ENCODE measurements at regions not wholly inside any gene's neighbourhood (a gene's known extent, or its start where the extent isn't known, plus 50 kb on each side); places are given as distances from the start of the nearest gene placed in this dataset.

DNA sequence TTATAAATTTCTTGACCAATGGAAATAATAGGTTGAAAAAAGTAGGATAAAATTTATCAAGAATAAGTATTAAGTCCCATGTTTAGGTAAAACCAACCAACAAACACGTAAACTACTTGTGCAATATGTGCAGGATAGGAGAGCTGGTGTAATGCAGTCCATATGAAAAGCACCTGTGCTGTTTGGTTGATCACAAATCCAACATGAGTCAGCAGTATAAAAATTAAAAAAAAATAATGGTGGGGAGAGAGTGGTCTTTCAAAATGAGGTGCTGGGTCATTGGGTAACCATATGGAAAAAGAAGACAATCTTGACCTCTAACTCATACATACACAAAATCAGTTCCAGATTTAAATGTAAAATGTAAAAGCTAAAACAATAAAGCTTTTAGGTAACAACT lies 181.8 kb downstream of the HS3ST3B1 start:
- Mint-ChIP-seq H3K9me3 (peaks cover 11% of the 10 kb centered on the region), H3K27ac (no peak overlapping the region), H3K27me3 (peaks cover 3% of the 10 kb centered on the region), H3K4me3 (no peak overlapping the region), H3K36me3 (ENCODE audit: low read depth) (no peaks in the 10 kb centered on the region), H3K4me1 (no peaks in the 10 kb centered on the region)
- ATAC-seq (replicated peaks): no peak

DNA sequence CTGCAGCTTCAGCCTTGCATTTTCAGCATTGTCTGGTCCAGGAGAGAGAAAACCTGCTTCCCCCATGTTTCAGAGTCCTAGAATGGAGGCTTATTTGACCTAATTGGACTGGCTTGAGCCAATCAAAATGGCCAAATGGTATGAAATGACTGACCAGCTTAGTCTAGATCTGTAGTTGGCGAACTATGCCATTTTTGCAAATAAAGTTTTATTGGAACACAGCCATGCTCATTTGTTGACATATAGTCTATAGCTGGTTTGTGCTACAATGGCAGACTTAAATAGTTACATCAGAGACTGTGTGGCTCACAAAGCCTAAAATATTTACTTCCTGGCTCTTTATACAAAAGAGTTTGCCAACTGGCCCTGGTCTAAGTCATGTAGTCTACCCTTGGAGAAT lies 180.8 kb downstream of the HS3ST3B1 start:
- no peaks in the 10 kb centered on the region for H3K4me1 Mint-ChIP-seq
- H3K27me3 Mint-ChIP-seq: peaks cover 3% of the 10 kb centered on the region
- ATAC-seq (replicated peaks): no peak
- H3K4me3 Mint-ChIP-seq: no peak overlapping the region
- H3K36me3 Mint-ChIP-seq (ENCODE audit: low read depth): no peaks in the 10 kb centered on the region
- no peak overlapping the region for H3K27ac Mint-ChIP-seq
- peaks cover 11% of the 10 kb centered on the region for H3K9me3 Mint-ChIP-seq

DNA sequence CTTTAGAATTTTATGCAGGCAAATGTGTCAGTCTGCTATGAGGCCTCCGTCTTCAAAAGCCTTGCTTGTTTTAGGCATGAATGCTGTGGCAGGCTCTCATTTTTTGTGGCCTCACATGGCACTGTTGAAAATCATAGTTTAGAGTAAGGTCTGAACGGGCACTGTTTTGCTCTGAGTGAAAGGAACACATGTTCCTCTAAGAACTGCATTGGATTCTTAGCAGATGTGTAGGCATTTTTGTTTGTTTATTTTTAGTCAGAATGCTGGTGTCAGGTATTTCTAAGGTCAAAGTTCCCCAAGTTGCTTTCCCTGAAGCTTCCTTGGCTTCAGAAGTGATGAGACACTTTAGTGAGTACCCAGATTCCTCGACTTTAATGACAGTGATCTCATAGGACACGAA lies 173.7 kb downstream of the HS3ST3B1 start:
- Mint-ChIP-seq H3K36me3 (ENCODE audit: low read depth) (no peaks in the 10 kb centered on the region), H3K27me3 (no peaks in the 10 kb centered on the region), H3K27ac (no peak overlapping the region), H3K9me3 (no peaks in the 10 kb centered on the region), H3K4me1 (no peaks in the 10 kb centered on the region), H3K4me3 (no peak overlapping the region)
- ATAC-seq (replicated peaks): no peak

DNA sequence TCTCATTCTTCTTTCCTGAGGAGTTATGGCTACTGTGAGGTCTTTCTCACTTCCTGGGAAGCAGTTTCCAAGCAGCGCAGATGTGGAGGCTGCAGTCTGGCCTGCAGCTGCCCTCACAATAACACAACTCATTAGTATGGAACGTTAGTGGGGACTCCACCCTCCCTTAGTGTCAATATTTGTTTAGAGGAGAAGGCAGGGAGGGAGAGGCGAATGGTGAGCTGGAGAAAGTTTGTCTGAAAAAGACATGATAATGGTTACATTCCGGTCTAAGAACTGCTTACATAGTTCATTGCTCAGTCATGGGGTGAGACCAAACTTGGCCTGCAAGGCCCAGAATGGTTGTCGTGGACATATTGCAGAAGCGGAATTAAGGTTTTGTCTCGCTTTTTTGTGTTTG lies 170.2 kb downstream of the HS3ST3B1 start:
- Mint-ChIP-seq H3K36me3 (ENCODE audit: low read depth) (no peaks in the 10 kb centered on the region), H3K27ac (no peak overlapping the region), H3K4me3 (no peak overlapping the region), H3K9me3 (peaks cover 7% of the 10 kb centered on the region), H3K27me3 (no peaks in the 10 kb centered on the region), H3K4me1 (no peaks in the 10 kb centered on the region)
- no peak for ATAC-seq (replicated peaks)

DNA sequence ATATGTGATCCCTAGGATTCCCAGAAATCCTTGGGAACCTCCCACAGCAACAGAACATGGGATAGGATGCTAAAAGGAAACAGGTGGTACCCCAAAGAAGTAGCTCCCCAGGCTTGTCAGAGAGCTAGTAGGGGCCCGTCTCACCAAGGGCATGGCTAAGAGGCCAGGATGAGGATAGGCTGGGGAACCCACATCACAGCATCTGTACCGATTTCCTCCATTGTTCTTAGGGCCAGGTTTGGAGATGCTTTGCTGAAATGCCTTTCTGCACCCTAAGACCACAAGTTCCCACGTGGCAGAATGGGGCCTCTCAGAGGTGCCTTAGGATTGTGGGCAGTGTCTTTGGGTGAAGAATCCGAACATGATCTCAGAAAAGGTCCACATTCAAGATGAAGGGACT lies 169.5 kb downstream of the HS3ST3B1 start:
- H3K4me3 Mint-ChIP-seq: no peak overlapping the region
- H3K9me3 Mint-ChIP-seq: peaks cover 10% of the 10 kb centered on the region
- no peaks in the 10 kb centered on the region for H3K4me1 Mint-ChIP-seq
- no peak overlapping the region for H3K27ac Mint-ChIP-seq
- no peak for ATAC-seq (replicated peaks)
- no peaks in the 10 kb centered on the region for H3K27me3 Mint-ChIP-seq
- no peaks in the 10 kb centered on the region for H3K36me3 Mint-ChIP-seq (ENCODE audit: low read depth)

DNA sequence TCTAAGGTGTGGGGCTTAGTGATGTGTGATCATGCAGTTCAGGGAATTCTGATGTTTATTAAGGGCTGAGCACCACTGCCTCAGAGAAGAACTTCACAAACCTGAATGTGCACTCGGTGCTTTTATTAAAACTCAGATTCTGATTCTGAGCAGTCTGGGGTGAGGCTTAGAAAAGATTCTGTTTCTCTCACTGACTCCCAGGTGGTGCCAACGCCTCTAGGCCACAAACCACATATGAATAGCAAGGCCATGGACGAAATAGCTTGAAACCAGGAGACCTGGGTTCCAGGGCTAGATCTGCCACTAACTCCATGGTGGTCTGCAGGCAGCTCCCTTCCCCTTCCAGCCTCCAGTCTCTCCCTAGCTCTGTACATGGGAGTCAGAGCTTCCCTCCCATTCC lies 169.1 kb downstream of the HS3ST3B1 start:
- peaks cover 10% of the 10 kb centered on the region for H3K9me3 Mint-ChIP-seq
- H3K27ac Mint-ChIP-seq: no peak overlapping the region
- H3K4me1 Mint-ChIP-seq: no peaks in the 10 kb centered on the region

DNA sequence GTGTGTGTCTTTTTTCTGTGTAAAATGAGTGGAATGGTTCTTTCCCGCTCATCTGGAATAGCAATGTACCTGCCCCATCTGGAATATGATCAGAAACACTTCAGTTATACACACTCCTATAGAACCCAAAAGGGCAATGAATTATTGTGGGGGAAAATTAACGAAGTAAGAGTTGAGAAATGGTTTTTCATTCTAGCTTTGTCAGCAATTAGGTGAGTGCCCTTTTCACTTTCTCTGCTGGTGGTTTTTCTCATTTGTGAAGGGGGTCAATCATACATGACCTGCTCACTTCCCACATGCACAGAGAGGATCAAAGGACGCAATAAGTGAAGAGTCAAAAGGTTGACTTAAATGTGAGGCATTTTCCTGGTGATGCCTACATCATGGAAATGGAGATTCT lies 168.0 kb downstream of the HS3ST3B1 start:
- no peak for ATAC-seq (replicated peaks)
- Mint-ChIP-seq H3K9me3 (peaks cover 10% of the 10 kb centered on the region), H3K27ac (no peak overlapping the region), H3K27me3 (no peaks in the 10 kb centered on the region), H3K4me3 (no peak overlapping the region), H3K4me1 (no peaks in the 10 kb centered on the region), H3K36me3 (ENCODE audit: low read depth) (no peaks in the 10 kb centered on the region)

More for the DNA sequence above, 169.1 kb downstream of the HS3ST3B1 start:
- ATAC-seq (replicated peaks): no peak
- H3K4me3 Mint-ChIP-seq: no peak overlapping the region
- H3K36me3 Mint-ChIP-seq (ENCODE audit: low read depth): no peaks in the 10 kb centered on the region
- H3K27me3 Mint-ChIP-seq: no peaks in the 10 kb centered on the region

DNA sequence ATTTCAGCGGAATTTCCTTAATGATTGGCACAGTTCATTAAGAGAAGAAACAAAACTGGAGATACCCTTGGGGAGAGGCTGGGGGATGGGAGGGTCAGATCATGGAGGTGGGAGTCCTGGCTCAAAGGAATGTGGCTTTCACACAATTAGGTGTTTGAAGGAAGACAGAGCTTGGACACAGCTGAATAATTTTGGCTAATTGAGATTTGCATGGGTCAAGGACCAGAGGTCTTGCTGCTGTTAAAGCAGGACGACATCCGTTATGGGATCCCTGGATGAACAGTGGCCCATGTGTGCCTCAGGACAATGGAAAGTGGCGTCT lies 160.3 kb downstream of the HS3ST3B1 start:
- ATAC-seq (replicated peaks): no peak
- Mint-ChIP-seq H3K4me3 (no peak overlapping the region), H3K27me3 (no peaks in the 10 kb centered on the region), H3K27ac (no peak overlapping the region), H3K9me3 (peaks cover 4% of the 10 kb centered on the region), H3K36me3 (ENCODE audit: low read depth) (no peaks in the 10 kb centered on the region), H3K4me1 (no peaks in the 10 kb centered on the region)

DNA sequence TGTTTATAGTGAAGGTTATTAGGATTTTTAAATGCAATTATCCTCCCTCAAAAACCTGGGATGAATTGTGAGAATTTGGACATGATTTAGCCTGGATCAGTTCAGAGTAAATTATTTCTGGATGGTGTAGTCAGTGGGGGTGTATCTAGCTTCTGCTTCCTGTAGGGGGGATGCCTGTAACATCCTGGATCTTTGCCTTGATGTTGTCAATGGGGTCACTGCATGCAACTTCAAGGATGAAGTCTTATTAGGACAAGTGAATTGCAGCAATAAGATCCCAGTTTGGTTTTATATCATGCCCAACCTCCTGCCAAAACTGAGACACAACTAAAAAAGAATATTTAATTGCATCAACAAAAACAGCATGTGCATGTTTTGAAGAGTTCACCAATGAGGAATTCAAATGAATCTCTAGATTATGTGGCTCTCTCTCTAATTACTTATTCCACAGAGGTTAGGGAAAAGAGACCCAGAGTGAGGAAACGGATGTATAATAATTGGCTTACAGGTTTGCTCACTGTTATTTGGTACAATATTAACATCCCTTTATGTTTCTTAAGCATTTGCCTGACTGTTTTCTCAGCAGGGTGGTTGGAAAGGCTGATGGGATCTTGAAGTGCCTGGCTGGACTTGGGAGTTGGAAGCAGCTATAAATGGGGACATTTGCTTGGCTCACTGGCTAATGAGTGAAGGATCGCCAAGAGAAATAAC lies 159.8 kb downstream of the HS3ST3B1 start:
- ATAC-seq (replicated peaks): no peak

DNA sequence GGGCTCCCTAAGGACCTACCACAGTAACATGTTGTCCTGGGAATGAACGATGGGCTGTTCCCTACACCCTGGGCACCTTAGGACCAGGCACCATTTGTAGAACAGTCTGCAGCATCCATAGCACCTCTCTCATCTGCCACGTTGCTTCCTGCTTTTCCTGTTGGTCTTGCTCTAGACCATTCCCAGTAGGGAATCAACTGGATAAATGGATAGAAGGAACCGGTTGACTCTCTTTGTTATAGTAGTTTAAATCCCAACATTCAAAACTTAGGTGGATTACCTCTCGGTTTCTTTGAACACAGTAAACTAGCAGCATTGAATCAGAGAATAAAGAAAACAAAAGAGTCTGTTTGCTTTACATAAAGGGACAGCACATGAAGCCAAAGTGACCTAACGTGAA lies 159.1 kb downstream of the HS3ST3B1 start:
- no peaks in the 10 kb centered on the region for H3K4me1 Mint-ChIP-seq
- H3K4me3 Mint-ChIP-seq: no peak overlapping the region

More for the DNA sequence above, 159.8 kb downstream of the HS3ST3B1 start:
- H3K36me3 Mint-ChIP-seq (ENCODE audit: low read depth): no peaks in the 10 kb centered on the region
- H3K27ac Mint-ChIP-seq: no peak overlapping the region
- H3K27me3 Mint-ChIP-seq: no peaks in the 10 kb centered on the region
- no peaks in the 10 kb centered on the region for H3K9me3 Mint-ChIP-seq
- no peaks in the 10 kb centered on the region for H3K4me1 Mint-ChIP-seq
- H3K4me3 Mint-ChIP-seq: no peak overlapping the region

DNA sequence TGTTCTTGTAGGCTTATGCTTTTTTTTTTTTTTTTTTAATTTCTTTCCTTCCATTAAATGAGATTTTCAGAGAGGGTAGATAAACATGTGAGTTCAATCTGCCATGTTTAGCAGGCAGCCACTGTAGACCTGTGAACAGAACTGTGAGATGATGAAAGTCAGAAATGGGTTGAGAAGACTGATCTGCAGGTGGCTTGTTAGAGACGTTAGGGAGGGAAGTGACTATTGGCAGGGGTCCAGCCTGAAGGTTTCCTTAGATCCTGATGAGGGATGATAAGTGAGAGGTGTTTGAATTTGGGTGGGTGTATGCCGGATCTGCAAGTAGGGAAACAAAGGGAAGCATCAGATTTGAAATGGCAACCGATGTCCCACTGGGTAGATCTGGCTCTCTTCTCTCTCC lies 157.8 kb downstream of the HS3ST3B1 start:
- H3K36me3 Mint-ChIP-seq (ENCODE audit: low read depth): no peaks in the 10 kb centered on the region
- H3K4me3 Mint-ChIP-seq: no peak overlapping the region
- H3K27me3 Mint-ChIP-seq: no peaks in the 10 kb centered on the region
- no peaks in the 10 kb centered on the region for H3K4me1 Mint-ChIP-seq
- no peaks in the 10 kb centered on the region for H3K9me3 Mint-ChIP-seq
- H3K27ac Mint-ChIP-seq: no peak overlapping the region
- no peak for ATAC-seq (replicated peaks)

More for the DNA sequence above, 159.1 kb downstream of the HS3ST3B1 start:
- Mint-ChIP-seq H3K9me3 (no peaks in the 10 kb centered on the region), H3K36me3 (ENCODE audit: low read depth) (no peaks in the 10 kb centered on the region), H3K27me3 (no peaks in the 10 kb centered on the region), H3K27ac (no peak overlapping the region)
- ATAC-seq (replicated peaks): no peak

DNA sequence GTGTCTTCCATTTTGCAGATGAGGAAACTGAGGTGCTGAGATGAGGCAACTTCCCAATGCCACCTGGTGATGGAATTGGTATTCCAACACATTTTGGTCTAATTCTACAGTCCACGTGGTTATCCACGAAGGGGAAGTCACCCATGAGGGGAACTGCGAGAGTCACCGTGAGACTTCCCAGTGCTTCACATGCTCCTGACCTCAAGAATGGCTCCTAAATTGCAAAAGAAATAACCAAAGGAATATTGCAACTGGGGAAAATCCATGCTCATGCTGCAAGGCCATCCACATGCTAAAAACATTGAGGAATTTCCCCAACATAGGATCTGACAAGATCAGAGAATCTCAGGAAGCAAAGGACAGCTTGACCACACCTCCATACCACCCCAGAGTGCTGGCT lies 153.9 kb downstream of the HS3ST3B1 start:
- H3K27ac Mint-ChIP-seq: no peak overlapping the region
- H3K4me3 Mint-ChIP-seq: no peak overlapping the region
- no peaks in the 10 kb centered on the region for H3K9me3 Mint-ChIP-seq
- ATAC-seq (replicated peaks): no peak
- H3K36me3 Mint-ChIP-seq (ENCODE audit: low read depth): no peaks in the 10 kb centered on the region
- H3K4me1 Mint-ChIP-seq: no peaks in the 10 kb centered on the region
- H3K27me3 Mint-ChIP-seq: no peaks in the 10 kb centered on the region

DNA sequence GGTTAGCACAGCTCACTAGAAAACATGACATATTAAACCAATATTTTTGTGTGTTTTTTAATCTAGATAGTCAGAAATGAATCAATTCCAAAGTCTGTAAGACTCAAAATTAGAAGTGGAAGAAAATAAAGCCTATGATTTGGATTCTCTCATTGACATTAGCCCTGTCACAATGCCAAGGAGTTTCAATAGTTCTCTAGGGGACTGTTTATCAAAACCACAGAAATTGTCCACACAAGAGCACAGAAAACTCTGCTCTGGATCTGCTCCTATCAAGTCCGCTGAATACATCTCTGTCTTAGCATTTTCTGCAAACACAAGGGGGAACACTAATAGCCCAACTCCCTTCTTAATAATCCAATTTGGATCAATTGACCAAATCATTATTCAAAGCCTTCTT lies 152.0 kb downstream of the HS3ST3B1 start:
- Mint-ChIP-seq H3K9me3 (no peaks in the 10 kb centered on the region), H3K27me3 (no peaks in the 10 kb centered on the region), H3K4me3 (no peak overlapping the region), H3K27ac (no peak overlapping the region), H3K4me1 (no peaks in the 10 kb centered on the region), H3K36me3 (ENCODE audit: low read depth) (no peaks in the 10 kb centered on the region)
- ATAC-seq (replicated peaks): no peak

DNA sequence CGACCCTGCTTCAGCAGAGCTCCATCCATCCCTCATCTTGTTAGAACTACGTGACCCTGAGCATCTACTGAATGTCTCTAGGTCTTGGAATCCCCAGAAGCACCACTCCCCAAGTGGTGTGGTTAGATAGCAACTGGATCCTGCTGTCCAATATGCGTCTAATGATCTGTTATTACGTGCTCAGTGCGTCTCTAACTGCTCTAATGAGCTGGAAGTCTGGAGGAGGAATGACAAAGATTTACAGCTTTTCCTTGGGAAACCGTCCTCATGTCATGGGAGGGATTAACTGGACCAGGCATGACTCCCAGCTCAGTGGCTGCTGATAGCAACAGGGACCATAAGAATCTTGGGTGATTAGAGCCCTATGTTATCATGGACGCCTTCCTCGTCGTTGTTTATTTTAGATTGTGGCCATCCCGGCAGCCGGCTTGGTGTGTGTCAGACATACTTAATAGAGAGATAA lies 150.9 kb downstream of the HS3ST3B1 start:
- Mint-ChIP-seq H3K9me3 (no peaks in the 10 kb centered on the region), H3K36me3 (ENCODE audit: low read depth) (no peaks in the 10 kb centered on the region), H3K27ac (no peak overlapping the region), H3K4me1 (no peaks in the 10 kb centered on the region), H3K4me3 (no peak overlapping the region), H3K27me3 (no peaks in the 10 kb centered on the region)
- no peak for ATAC-seq (replicated peaks)

DNA sequence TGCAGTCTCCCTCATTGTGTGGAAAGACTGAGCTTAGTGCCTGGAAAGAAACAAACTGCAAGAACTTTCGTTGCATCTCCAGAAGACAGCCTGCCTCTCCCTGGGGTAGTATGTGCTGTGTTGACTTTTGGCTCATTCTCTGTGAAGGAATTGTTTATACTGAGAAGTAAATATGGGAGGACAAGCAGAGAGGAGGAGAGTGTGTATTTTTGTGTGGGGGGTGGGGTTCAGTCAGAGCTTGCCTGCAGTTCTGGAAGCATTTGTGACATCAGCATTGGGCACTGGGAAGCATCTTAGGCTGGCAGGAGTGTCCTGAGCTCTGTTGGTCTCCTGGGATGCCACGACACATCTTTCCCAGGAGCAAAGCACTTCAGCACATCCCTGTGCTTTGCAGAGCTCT lies 147.9 kb downstream of the HS3ST3B1 start:
- H3K4me3 Mint-ChIP-seq: no peak overlapping the region
- ATAC-seq (replicated peaks): no peak
- no peaks in the 10 kb centered on the region for H3K9me3 Mint-ChIP-seq
- no peaks in the 10 kb centered on the region for H3K36me3 Mint-ChIP-seq (ENCODE audit: low read depth)
- no peaks in the 10 kb centered on the region for H3K27me3 Mint-ChIP-seq
- no peaks in the 10 kb centered on the region for H3K4me1 Mint-ChIP-seq
- H3K27ac Mint-ChIP-seq: no peak overlapping the region

DNA sequence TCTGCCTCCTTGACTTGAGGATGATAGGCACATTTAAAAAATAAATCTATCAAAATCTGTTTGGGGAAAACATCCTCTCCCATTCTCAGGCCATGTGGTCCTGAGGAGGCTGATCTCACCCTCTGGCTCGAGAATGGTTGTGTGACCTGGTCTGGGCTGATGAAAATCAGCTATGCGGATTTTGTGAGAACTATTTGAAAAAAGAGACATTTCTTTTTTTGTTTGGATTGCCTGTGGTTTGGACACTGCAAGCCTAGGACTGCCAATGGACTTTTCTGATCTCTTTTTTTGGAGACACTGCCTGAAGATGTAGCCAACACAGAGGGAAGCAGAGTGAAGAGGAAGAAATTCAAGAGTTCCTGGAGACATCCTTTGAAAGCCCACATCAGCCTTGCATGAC lies 145.9 kb downstream of the HS3ST3B1 start:
- no peaks in the 10 kb centered on the region for H3K27me3 Mint-ChIP-seq
- no peaks in the 10 kb centered on the region for H3K9me3 Mint-ChIP-seq
- no peak overlapping the region for H3K4me3 Mint-ChIP-seq
- H3K4me1 Mint-ChIP-seq: no peaks in the 10 kb centered on the region
- no peaks in the 10 kb centered on the region for H3K36me3 Mint-ChIP-seq (ENCODE audit: low read depth)
- no peak for ATAC-seq (replicated peaks)
- H3K27ac Mint-ChIP-seq: no peak overlapping the region
